ENCODE measurements at regions not wholly inside any gene's neighbourhood (a gene's known extent, or its start where the extent isn't known, plus 50 kb on each side); places are given as distances from the start of the nearest gene placed in this dataset.

DNA sequence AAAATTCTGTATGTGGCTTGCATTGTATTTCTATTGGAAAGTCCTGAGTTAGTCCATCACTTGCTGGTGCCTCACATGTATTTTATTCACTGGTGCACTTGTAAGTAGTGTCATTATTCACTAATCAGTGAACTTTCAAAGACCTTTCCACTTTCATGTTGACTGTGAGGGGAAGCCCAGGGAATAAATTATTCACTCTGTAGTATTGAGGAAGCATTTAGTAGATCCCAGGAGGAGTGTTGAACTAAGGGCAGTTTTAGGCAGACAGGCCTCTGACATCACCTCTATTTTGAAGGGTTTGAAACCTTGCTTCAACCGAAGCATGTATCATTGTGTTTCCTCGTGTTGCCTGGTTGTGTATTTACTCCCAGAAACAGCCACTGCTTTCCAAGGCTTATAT, 705.4 kb upstream of the RIOK2 start:
- ChIA-PET POLR2A (no interaction called here), CTCF (no interaction called here)
- H3K4me3 Mint-ChIP-seq: no peak overlapping the region
- peaks cover 0 to 14% (median 4%) of the 10 kb centered on the region in 3 donors for H3K9me3 Mint-ChIP-seq
- H3K4me1 Mint-ChIP-seq: no peaks in the 10 kb centered on the region
- no peak overlapping the region for H3K27ac ChIP-seq (ENCODE audit: low read length)
- H3K4me1 ChIP-seq (ENCODE audit: control insufficient read depth in 1 of 2, extremely low read depth in 1 of 2, insufficient read depth in 2 of 2, low read length in 2 of 2): no peaks in the 10 kb centered on the region
- H3K4me3 ChIP-seq (ENCODE audit: control insufficient read depth in 1 of 2, extremely low read depth in 1 of 2, low read length in 1 of 2): no peak overlapping the region
- DNase-seq (no peak), ATAC-seq (replicated peaks in 1 of 4) (no peak)
- H3K27me3 ChIP-seq (replicated peaks in 1 of 2; ENCODE audit: control insufficient read depth in 2 of 2, extremely low read depth in 1 of 2, insufficient read depth in 2 of 2, low read length in 1 of 2): no peaks in the 10 kb centered on the region
- H3K27ac Mint-ChIP-seq: no peak overlapping the region
- no peaks in the 10 kb centered on the region for H3K9me3 ChIP-seq
- no peaks in the 10 kb centered on the region for H3K36me3 ChIP-seq (ENCODE audit: control insufficient read depth in 2 of 2, extremely low read depth in 1 of 2, insufficient read depth in 1 of 2, low read length in 1 of 2)
- H3K27me3 Mint-ChIP-seq: no peaks in the 10 kb centered on the region
- H3K36me3 Mint-ChIP-seq: no peaks in the 10 kb centered on the region
- no CpG with 5 or more reads among the region's 2 CpGs for WGBS (ENCODE audit: insufficient coverage)

DNA sequence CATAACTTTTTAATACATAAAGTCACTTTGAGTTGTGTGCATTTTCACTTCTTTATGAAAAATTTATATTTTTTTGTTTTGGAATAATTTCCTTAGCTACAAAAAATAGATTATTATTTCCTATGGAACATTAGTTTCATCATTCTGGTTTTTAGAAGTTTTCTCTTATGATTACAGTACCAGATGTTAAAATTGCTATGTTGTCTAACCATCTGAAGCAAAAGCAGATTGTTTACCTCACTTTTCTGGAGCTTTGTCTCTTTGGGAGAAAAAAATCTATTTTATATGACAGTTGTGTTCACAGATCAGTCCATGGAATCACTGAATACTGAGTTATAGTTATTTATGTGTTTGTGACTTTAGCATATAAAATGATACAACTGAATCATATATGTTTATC, 708.9 kb upstream of the RIOK2 start:
- Histone ChIP-seq H3K27ac (ENCODE audit: low read length) (no peak overlapping the region), H3K36me3 (ENCODE audit: control insufficient read depth in 2 of 2, extremely low read depth in 1 of 2, insufficient read depth in 1 of 2, low read length in 1 of 2) (no peaks in the 10 kb centered on the region), H3K4me3 (ENCODE audit: control insufficient read depth in 1 of 2, extremely low read depth in 1 of 2, low read length in 1 of 2) (no peak overlapping the region), H3K27me3 (replicated peaks in 1 of 2; ENCODE audit: control insufficient read depth in 2 of 2, extremely low read depth in 1 of 2, insufficient read depth in 2 of 2, low read length in 1 of 2) (no peaks in the 10 kb centered on the region), H3K4me1 (ENCODE audit: control insufficient read depth in 1 of 2, extremely low read depth in 1 of 2, insufficient read depth in 2 of 2, low read length in 2 of 2) (no peaks in the 10 kb centered on the region), H3K9me3 (no peaks in the 10 kb centered on the region)
- no peak for ATAC-seq (replicated peaks in 1 of 4)
- no peaks in the 10 kb centered on the region for H3K4me1 Mint-ChIP-seq
- ChIA-PET POLR2A (no interaction called here), CTCF (no interaction called here)
- no peaks in the 10 kb centered on the region for H3K36me3 Mint-ChIP-seq
- DNase-seq: no peak
- H3K27ac Mint-ChIP-seq: no peak overlapping the region
- no peak overlapping the region for H3K4me3 Mint-ChIP-seq
- H3K9me3 Mint-ChIP-seq: peaks cover 0 to 14% (median 0%) of the 10 kb centered on the region in 3 donors
- H3K27me3 Mint-ChIP-seq: no peaks in the 10 kb centered on the region

DNA sequence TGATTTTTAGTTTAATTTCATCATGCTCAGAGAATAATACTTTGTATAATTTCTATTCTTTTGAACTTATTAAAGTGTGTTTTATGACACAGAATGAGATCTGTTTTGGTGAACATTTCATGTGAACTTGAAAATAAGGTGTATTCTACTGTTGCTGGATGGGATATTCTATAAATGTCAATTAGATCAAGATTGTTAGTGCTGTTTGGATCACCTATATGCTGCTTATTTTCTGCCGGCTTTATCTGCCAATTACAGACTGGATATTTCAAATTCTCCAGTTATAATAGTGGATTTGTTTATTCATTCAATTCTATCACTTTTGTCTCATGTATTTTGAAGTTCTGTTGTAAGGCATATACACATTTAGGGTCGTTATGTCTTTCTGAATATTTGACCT, 720.7 kb upstream of the RIOK2 start:
- Histone ChIP-seq H3K36me3 (ENCODE audit: control insufficient read depth in 2 of 2, extremely low read depth in 1 of 2, insufficient read depth in 1 of 2, low read length in 1 of 2) (no peaks in the 10 kb centered on the region), H3K27me3 (replicated peaks in 1 of 2; ENCODE audit: control insufficient read depth in 2 of 2, extremely low read depth in 1 of 2, insufficient read depth in 2 of 2, low read length in 1 of 2) (no peaks in the 10 kb centered on the region), H3K9me3 (no peaks in the 10 kb centered on the region), H3K27ac (ENCODE audit: low read length) (no peak overlapping the region), H3K4me3 (ENCODE audit: control insufficient read depth in 1 of 2, extremely low read depth in 1 of 2, low read length in 1 of 2) (no peak overlapping the region), H3K4me1 (ENCODE audit: control insufficient read depth in 1 of 2, extremely low read depth in 1 of 2, insufficient read depth in 2 of 2, low read length in 2 of 2) (no peaks in the 10 kb centered on the region)
- ChIA-PET POLR2A (no interaction called here), CTCF (no interaction called here)
- Mint-ChIP-seq H3K4me3 (no peak overlapping the region), H3K36me3 (no peaks in the 10 kb centered on the region), H3K9me3 (peaks cover 10 to 14% (median 11%) of the 10 kb centered on the region in 3 donors), H3K27ac (no peak overlapping the region), H3K4me1 (no peaks in the 10 kb centered on the region), H3K27me3 (no peaks in the 10 kb centered on the region)
- ATAC-seq (replicated peaks in 1 of 4) (no peak), DNase-seq (no peak)
- no CpG with 5 or more reads among the region's 2 CpGs for WGBS (ENCODE audit: insufficient coverage)

DNA sequence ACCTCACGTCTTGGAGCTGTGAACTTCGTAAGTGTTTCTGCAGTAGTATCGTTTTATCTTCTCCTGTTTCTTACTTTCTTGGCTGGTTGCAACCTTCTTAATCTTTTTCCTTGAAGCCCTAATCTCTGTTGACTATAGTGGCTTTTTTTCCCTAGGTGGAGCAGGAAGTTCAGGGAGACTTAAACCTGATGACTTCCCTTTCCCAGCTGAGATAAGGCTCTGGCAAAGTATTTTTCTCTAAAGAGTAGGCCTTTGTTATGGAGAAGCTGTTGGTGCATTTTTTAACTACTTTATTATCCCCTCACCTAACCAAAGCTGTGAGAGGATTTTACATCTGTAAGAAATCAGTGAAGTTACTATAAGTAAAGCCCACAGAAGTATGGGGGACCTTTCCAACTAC, 723.1 kb upstream of the RIOK2 start:
- H3K4me3 ChIP-seq (ENCODE audit: control insufficient read depth in 1 of 2, extremely low read depth in 1 of 2, low read length in 1 of 2): no peak overlapping the region
- H3K27me3 ChIP-seq (replicated peaks in 1 of 2; ENCODE audit: control insufficient read depth in 2 of 2, extremely low read depth in 1 of 2, insufficient read depth in 2 of 2, low read length in 1 of 2): no peaks in the 10 kb centered on the region
- peaks cover 6 to 7% (median 7%) of the 10 kb centered on the region in 3 donors for H3K9me3 Mint-ChIP-seq
- H3K27me3 Mint-ChIP-seq: no peaks in the 10 kb centered on the region
- H3K36me3 ChIP-seq (ENCODE audit: control insufficient read depth in 2 of 2, extremely low read depth in 1 of 2, insufficient read depth in 1 of 2, low read length in 1 of 2): no peaks in the 10 kb centered on the region
- no peak for ATAC-seq (replicated peaks in 1 of 4)
- no peak overlapping the region for H3K27ac ChIP-seq (ENCODE audit: low read length)
- CTCF ChIA-PET: no interaction called here
- no peaks in the 10 kb centered on the region for H3K4me1 Mint-ChIP-seq
- no peaks in the 10 kb centered on the region for H3K9me3 ChIP-seq
- no CpG with 5 or more reads among the region's 3 CpGs for WGBS (ENCODE audit: insufficient coverage)
- H3K36me3 Mint-ChIP-seq: no peaks in the 10 kb centered on the region
- H3K4me1 ChIP-seq (ENCODE audit: control insufficient read depth in 1 of 2, extremely low read depth in 1 of 2, insufficient read depth in 2 of 2, low read length in 2 of 2): no peaks in the 10 kb centered on the region
- H3K4me3 Mint-ChIP-seq: no peak overlapping the region
- DNase-seq: no peak
- POLR2A ChIA-PET: no interaction called here
- no peak overlapping the region for H3K27ac Mint-ChIP-seq

DNA sequence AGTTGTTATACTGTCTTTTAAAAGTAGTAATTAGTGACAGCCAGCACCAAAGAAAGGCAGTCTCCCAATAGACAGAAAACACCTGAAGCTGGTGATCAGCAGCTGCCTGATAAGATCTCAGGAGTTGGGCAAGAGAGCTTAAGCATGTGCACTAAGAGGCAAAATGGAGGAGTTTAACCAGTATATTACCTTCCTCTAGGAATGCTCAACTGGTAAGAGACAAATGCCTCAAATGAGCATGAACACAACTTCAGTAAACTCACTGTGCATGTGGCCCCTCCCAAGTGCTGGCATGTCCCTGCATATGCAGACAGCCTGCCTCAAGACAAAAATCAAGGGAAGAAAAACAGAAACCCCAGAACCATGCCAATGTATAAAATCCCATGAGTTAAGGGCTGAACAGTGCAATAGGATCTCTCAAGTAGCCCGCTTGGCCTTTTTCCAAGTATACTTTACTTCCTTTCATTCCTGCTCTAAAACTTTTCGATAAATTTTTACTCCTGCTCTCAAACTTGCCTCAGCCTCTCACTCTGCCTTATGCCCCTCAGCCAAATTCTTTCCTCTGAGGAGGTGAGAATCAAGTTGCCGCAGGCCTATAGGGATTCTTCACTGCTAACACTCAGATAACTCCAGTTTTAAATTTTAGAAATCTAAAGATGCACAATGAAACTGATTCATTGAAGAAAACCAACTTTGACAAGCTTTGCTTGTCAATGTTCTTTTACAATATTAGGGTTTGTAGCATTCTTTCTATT, 724.8 kb upstream of the RIOK2 start:
- H3K36me3 ChIP-seq (ENCODE audit: control insufficient read depth in 2 of 2, extremely low read depth in 1 of 2, insufficient read depth in 1 of 2, low read length in 1 of 2): no peaks in the 10 kb centered on the region
- H3K4me1 ChIP-seq (ENCODE audit: control insufficient read depth in 1 of 2, extremely low read depth in 1 of 2, insufficient read depth in 2 of 2, low read length in 2 of 2): no peaks in the 10 kb centered on the region
- WGBS (ENCODE audit: insufficient coverage): 88% methylated on average over 1 of the region's 3 CpGs
- Mint-ChIP-seq H3K9me3 (peaks cover 6 to 7% (median 7%) of the 10 kb centered on the region in 3 donors), H3K27ac (no peak overlapping the region), H3K4me1 (no peaks in the 10 kb centered on the region), H3K36me3 (no peaks in the 10 kb centered on the region), H3K27me3 (no peaks in the 10 kb centered on the region), H3K4me3 (no peak overlapping the region)
- H3K27ac ChIP-seq (ENCODE audit: low read length): no peak overlapping the region
- H3K27me3 ChIP-seq (replicated peaks in 1 of 2; ENCODE audit: control insufficient read depth in 2 of 2, extremely low read depth in 1 of 2, insufficient read depth in 2 of 2, low read length in 1 of 2): no peaks in the 10 kb centered on the region
- ChIA-PET POLR2A (no interaction called here), CTCF (no interaction called here)
- no peak overlapping the region for H3K4me3 ChIP-seq (ENCODE audit: control insufficient read depth in 1 of 2, extremely low read depth in 1 of 2, low read length in 1 of 2)
- DNase-seq (no peak), ATAC-seq (replicated peaks in 1 of 4) (no peak)
- H3K9me3 ChIP-seq: no peaks in the 10 kb centered on the region

DNA sequence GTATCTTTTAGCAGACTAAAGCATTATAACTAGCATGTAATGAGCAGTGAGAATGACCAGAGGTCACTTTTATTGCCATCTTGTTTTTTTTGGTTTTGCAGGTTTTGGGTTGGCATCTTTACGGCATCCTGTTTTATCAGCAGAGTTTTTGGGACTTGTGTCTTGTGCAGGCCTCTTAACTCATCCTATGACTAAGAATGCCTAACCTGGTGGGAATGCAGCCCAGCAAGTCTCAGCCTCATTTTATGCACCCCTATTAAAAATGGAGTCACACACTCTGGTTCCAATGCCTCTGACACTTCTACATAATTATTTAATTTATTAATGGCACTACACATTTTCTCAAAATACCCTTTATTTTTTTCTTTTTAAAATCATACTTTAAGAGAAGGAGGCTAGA, 726.5 kb upstream of the RIOK2 start:
- 100% methylated on average over 1 of the region's 1 CpG for WGBS (ENCODE audit: insufficient coverage)
- Mint-ChIP-seq H3K4me1 (no peaks in the 10 kb centered on the region), H3K9me3 (peaks cover 0 to 6% (median 0%) of the 10 kb centered on the region in 3 donors), H3K27me3 (no peaks in the 10 kb centered on the region), H3K27ac (no peak overlapping the region), H3K4me3 (no peak overlapping the region), H3K36me3 (no peaks in the 10 kb centered on the region)
- no peaks in the 10 kb centered on the region for H3K4me1 ChIP-seq (ENCODE audit: control insufficient read depth in 1 of 2, extremely low read depth in 1 of 2, insufficient read depth in 2 of 2, low read length in 2 of 2)
- no peak for DNase-seq
- no peak for ATAC-seq (replicated peaks in 1 of 4)
- H3K27ac ChIP-seq (ENCODE audit: low read length): no peak overlapping the region
- ChIA-PET POLR2A (no interaction called here), CTCF (no interaction called here)
- no peaks in the 10 kb centered on the region for H3K9me3 ChIP-seq
- H3K36me3 ChIP-seq (ENCODE audit: control insufficient read depth in 2 of 2, extremely low read depth in 1 of 2, insufficient read depth in 1 of 2, low read length in 1 of 2): no peaks in the 10 kb centered on the region
- no peak overlapping the region for H3K4me3 ChIP-seq (ENCODE audit: control insufficient read depth in 1 of 2, extremely low read depth in 1 of 2, low read length in 1 of 2)
- no peaks in the 10 kb centered on the region for H3K27me3 ChIP-seq (replicated peaks in 1 of 2; ENCODE audit: control insufficient read depth in 2 of 2, extremely low read depth in 1 of 2, insufficient read depth in 2 of 2, low read length in 1 of 2)

DNA sequence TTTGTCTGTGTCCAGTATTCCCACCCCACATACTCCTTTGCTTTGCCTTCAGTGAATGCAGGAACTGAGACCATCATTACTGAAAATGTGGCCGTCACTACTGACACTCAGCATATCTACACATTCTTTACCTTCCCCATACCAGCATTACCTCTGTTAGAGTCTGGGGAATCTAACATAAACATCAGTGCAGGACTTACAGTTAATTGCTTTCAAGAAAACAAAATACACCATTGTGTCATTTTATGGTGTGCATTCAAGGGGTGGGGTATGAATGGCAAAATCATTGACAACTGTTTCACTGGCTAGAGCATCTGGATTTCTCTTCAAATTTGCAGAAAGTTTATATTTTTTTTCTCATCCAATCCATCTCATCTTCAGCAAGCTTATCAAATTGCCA, 731.4 kb upstream of the RIOK2 start:
- ChIA-PET CTCF (no interaction called here), POLR2A (interaction anchor here in 1 of 2 donors (0.5 kb wide), 1 partner anchor 194 kb away, joined by 3 read pairs; no protein-coding TSS in a partner anchor)
- Histone ChIP-seq H3K27ac (ENCODE audit: low read length) (no peak overlapping the region), H3K4me3 (ENCODE audit: control insufficient read depth in 1 of 2, extremely low read depth in 1 of 2, low read length in 1 of 2) (no peak overlapping the region), H3K4me1 (ENCODE audit: control insufficient read depth in 1 of 2, extremely low read depth in 1 of 2, insufficient read depth in 2 of 2, low read length in 2 of 2) (no peaks in the 10 kb centered on the region), H3K9me3 (no peaks in the 10 kb centered on the region), H3K27me3 (replicated peaks in 1 of 2; ENCODE audit: control insufficient read depth in 2 of 2, extremely low read depth in 1 of 2, insufficient read depth in 2 of 2, low read length in 1 of 2) (no peaks in the 10 kb centered on the region), H3K36me3 (ENCODE audit: control insufficient read depth in 2 of 2, extremely low read depth in 1 of 2, insufficient read depth in 1 of 2, low read length in 1 of 2) (no peaks in the 10 kb centered on the region)
- peaks cover 0 to 2% of the 10 kb centered on the region in 2 donors for H3K27me3 Mint-ChIP-seq
- H3K4me3 Mint-ChIP-seq: no peak overlapping the region
- ATAC-seq (replicated peaks in 1 of 4): no peak
- peaks cover 0 to 1% (median 0%) of the 10 kb centered on the region in 3 donors for H3K9me3 Mint-ChIP-seq
- no peaks in the 10 kb centered on the region for H3K4me1 Mint-ChIP-seq
- H3K36me3 Mint-ChIP-seq: no peaks in the 10 kb centered on the region
- H3K27ac Mint-ChIP-seq: no peak overlapping the region
- no peak for DNase-seq
- WGBS (ENCODE audit: insufficient coverage): no CpG with 5 or more reads among the region's 1 CpG
